Muscle of arm (tissue), 1 donor: ENCODE measurements at regions not wholly inside any gene's neighbourhood (a gene's known extent, or its start where the extent isn't known, plus 50 kb on each side); places are given as distances from the start of the nearest gene placed in this dataset.
A peak's percentile ranks its signal among the peaks of the same experiment; 100 is the strongest.
"Not testable (repeated sequence)": the region's sequence is repeated elsewhere in the genome, so short reads cannot be mapped to it uniquely, and the experiment has no call there.

Experiments
- DNase-seq: peaks from one replicate; pipeline ENCODE4 v3.0.0-alpha.2; 2013

GRCh38 chr1:218874801-218875400, 298.8 kb upstream of the LYPLAL1 start:
- DNase-seq, result no peak

GRCh38 chr1:218878369-218878768, 295.3 kb upstream of the LYPLAL1 start:
- no peak for DNase-seq

DNA sequence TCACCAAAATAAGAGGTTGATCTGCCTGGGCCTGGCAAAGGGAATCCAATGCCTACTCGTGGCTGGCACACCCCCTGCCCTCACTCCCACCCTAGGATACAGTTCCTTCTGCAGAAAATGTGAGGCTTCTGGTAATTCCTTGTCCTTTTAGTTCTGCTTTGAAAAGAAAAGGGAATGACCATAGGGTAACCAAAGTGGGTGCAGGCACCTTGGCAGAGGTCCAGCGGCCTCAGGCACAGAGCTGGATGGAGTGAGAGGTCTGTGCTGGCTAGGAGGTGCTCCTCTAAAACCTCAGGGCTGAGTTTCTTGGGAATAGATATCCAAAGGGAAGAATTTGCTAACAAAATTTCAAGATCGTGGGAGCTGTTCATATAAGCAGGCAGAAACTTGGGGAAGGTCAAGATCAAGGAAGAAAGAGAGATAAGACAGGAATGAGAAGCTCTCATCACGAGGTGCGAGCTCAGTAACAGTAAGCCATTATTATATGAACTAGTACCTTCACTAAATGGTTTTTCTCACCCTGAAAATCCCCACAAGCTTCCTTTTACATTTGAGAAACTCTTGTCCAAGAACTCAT, 293.1 kb upstream of the LYPLAL1 start:
- no peak for DNase-seq

- no peak for DNase-seq
Observed at GRCh38 chr1:218882454-218882853, 291.2 kb upstream of the LYPLAL1 start.

- DNase-seq, result peak; percentile 78
Observed at GRCh38 chr1:218886101-218886871, 287.4 kb upstream of the LYPLAL1 start.

GRCh38 chr1:218887141-218887925, 286.3 kb upstream of the LYPLAL1 start:
- DNase-seq, result no peak

GRCh38 chr1:218890451-218890850, 283.2 kb upstream of the LYPLAL1 start:
- DNase-seq, result no peak

DNA sequence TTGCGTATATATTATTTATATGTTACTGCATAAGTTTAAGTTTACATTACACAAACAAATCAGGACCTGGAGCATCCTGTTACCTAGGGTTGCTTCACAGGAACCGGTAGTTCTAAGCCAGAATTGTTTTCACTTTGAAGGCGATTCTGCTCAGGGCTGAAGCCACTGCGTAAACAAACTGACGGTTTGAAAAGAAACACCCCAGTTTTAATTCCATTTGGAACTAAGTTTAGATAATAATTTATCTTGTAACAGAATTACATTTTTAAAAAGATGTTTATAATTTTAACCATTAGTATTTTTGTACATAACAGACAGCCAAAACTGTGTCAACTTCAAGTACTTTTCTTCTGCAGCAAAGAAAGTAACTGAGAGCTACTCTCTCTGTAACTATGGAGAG, 282.1 kb upstream of the LYPLAL1 start:
- DNase-seq, result no peak

GRCh38 chr1:218895064-218895587, 278.6 kb upstream of the LYPLAL1 start:
- DNase-seq, result no peak

DNA sequence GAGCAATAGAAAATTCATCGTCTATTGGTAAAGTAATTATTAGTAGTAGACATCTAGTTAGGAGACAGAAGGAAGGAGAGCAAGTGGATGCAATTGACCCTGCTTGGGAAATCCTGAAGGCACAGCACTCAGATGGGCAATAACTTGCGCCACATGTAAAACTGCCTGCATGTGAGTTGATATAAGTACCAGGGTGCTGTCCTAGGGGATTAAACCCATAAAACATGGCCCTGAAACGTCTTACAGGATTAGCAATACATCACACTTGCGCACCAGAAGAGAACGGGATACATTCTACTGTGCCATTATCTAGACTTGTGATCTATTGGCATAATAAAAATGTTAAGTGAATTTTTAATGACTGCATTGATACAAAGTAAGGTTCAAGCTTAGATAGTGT, 277.5 kb upstream of the LYPLAL1 start:
- no peak for DNase-seq

- no peak for DNase-seq
Observed at GRCh38 chr1:218898921-218899320, 274.8 kb upstream of the LYPLAL1 start.

GRCh38 chr1:218900615-218901014, 273.1 kb upstream of the LYPLAL1 start:
- DNase-seq, result no peak

DNA sequence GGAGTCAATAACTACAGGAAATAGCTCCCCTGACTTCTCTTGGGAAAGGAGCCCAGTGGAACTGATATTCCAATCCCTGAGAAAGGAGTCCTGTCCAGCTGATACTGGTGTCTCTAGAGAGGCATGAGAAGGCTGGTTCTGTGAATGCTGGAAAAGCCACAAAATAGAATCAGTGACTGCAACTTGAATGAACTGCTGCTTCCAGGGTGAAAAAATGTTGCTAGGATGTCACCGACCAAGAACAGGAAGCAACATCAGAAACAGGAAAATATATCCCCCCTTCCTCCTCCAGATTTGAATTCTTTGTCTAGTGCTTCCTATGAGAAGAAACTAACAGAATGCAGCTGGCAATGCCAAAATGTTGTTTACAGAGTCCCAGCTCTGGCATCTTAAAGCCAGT, 269.3 kb upstream of the LYPLAL1 start:
- DNase-seq, result no peak

GRCh38 chr1:218916720-218917119, 257.0 kb upstream of the LYPLAL1 start:
- DNase-seq, result no peak

DNA sequence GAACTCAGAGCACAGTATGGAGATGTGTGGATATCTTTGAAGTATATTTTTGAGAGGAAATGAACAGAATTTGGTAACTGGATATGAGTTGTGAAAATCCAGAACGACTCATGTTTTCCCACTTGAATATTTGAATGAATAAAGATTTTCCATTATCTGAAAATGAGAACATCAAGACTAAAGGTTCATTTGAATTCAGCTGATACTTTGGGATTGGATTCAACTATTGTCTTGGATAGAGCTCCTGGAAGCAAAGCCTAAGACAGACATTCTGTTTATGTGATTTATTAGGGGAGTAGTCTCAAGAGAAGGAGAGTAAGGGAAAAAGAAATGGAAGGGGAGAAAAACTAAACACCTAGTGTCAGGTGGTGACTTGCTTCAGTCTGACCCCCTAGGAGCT, 256.0 kb upstream of the LYPLAL1 start:
- peak; percentile 70 for DNase-seq

- DNase-seq, result no peak
Observed at GRCh38 chr1:218925777-218926176, 247.9 kb upstream of the LYPLAL1 start.

DNA sequence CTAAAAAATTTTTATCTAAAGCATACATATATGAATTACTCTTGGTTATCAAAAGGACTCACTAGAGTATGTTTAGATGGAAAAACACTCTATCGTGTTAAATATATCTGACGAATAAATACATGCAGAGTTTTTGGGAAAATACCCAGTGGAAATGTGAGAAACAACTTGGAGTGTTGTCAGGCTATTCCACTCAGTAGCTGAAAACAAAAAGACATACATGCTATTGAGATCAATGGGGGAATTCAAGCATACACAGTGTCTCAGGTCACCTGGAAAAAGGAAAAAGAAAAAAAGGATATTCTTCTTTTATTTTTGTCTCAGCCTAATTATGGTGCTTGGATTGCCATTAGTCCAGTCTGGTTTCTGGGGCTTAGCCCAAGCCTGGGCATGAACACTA, 247.0 kb upstream of the LYPLAL1 start:
- DNase-seq, result no peak

DNA sequence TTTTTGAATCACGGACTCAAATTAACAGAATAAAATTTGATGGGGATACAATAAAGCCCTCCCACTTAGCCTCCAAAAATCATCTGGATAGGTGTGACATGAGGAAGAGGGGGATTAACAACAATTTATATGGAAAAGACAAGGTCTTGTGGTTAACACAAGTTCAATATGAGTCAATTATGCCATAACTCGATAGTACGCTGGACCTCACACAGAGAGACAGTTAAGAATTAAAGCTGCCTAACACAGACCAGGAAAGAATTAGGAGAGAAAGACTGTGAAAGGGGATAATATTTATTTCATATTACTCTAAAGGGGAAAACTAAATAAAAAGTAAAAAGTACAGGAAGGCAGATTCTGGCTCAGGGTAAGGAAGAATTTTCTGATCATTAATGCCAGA, 243.7 kb upstream of the LYPLAL1 start:
- no peak for DNase-seq

GRCh38 chr1:218930472-218931241, 243.0 kb upstream of the LYPLAL1 start:
- peak; percentile 84 for DNase-seq

- no peak for DNase-seq
Observed at GRCh38 chr1:218931324-218931723, 242.4 kb upstream of the LYPLAL1 start.

GRCh38 chr1:218933513-218933912, 240.2 kb upstream of the LYPLAL1 start:
- no peak for DNase-seq

GRCh38 chr1:218935408-218935807, 238.3 kb upstream of the LYPLAL1 start:
- not testable (repeated sequence) for DNase-seq
